GM19328 (cell line): ENCODE measurements at regions not wholly inside any gene's neighbourhood (a gene's known extent, or its start where the extent isn't known, plus 50 kb on each side); places are given as distances from the start of the nearest gene placed in this dataset.

Source experiments
- ATAC-seq: cut with Tn5 transposase; IDR thresholded peaks from one replicate; pipeline ENCODE4 v1.9.1; 2021; ENCODE audit warnings: mild to moderate bottlenecking, moderate library complexity; ENCODE audit not compliant: unreplicated experiment

DNA sequence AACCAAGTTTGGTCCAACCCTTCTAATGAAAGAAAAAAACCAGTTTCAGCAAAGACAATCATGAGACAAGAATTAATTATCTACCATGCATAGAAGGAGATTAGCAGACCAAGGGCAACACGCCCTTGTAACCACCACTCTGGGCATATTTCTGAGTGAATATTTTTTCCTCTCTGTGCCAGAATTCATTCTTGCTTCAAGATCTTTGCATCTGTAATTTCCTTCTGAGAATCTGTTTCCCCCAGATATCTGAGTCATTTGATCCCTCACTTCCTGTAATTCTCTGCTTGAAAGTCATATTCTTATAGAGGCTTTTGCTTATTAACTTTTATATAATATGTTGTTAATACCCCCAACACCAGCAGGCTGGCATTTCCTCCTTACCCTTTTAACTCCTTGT lies 243.7 kb downstream of the SLC16A7 start:
- ATAC-seq, result no peak

DNA sequence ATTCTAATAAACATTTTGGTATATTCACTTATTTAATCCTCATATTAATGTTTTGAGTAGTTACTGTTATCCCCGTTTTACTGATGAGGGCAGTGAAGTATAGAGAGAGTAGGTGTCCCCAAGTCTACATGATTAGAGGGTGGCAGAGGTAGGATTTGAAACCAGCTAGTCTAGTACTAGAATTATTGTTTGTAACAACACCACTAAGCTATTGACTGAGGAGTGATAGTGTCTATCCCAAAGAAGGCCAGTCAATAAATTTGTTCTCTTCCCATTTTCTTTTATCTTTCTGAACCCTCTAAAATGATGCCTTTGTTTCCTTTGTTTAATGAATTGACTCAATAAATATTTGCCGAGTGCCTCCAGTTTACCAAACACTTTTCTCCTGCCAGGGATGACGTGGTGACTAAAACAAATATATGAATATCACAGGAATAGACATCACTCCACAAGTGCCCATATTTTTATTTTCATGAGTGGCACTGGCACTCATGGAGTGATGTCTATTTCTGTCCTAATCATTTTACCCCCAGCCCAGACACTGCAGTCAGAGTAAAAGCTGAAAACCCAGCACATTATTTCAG lies 247.5 kb downstream of the SLC16A7 start:
- no peak for ATAC-seq

DNA sequence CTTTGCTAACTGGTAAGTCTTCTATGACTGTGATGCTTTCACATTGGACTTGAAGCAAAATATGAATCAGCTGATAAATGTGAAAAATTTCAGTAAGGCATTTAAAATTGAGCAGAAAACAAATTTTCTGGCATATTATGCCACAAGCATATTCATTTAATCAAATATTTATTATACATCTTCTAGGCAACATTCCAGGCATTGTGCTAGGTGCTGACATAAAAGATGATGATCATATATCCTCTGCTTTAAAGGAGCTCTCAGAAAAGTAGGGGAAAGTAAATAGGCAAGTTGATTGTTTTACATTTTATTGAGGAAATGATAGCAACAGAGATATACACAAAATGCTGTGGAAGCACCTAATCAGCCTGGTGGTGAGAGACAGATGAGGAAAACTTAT lies 248.9 kb downstream of the SLC16A7 start:
- no peak for ATAC-seq

DNA sequence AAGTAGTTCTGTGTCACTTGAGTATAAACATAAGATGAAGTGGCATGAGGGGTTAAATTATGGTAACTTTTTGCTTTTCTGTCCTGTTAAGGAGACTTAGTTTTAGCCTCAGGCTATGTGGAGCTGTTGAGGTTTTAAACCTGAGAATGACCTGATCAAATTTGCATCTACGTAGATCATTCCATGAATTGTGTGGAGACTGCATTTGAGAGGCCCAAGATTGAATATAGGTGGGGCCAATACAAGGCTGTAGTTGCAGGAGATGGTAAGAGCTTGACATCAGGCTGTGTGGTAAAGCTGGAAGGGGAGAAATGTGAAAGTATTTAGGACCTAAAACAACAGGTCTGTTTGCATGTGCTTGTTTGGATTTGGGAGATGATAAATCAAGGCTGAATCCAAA lies 249.5 kb downstream of the SLC16A7 start:
- no peak for ATAC-seq

DNA sequence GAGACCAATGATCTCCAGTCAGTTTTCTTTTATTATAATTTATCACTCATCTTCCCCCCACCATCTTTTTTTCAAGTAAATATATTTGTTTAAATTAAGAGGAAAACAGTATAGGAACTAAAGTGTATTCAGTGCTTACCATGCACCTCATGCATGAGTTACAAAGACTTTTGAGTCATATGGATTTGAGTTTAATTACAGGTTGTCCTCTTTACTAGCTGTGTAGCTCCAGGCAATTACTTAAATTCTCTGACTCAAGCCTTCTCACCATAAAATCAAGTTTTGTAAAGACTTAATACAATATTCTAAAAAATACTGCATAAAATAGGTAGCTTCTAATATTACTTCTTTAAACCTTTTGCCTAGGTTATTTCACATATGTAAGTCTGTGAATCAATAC lies 251.3 kb downstream of the SLC16A7 start:
- no peak for ATAC-seq

DNA sequence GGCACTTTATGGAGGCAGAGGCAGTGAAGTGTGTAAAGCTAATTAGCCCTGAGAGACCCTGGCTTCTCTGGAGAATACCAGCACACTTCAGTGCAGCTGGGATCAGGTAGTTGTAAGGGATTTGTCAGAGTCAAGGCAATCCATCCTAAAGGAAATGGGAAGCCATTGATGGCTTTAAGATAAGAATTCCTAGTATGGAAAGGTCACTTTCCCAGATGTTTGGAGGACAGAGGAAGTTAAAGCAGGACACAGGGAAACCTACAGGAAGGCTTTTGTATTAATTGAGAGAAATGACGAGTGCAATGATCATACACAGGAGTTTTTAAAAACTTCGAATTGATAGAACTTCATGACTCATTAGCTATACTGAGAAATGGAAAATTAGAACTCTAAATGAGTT lies 254.4 kb downstream of the SLC16A7 start:
- no peak for ATAC-seq

DNA sequence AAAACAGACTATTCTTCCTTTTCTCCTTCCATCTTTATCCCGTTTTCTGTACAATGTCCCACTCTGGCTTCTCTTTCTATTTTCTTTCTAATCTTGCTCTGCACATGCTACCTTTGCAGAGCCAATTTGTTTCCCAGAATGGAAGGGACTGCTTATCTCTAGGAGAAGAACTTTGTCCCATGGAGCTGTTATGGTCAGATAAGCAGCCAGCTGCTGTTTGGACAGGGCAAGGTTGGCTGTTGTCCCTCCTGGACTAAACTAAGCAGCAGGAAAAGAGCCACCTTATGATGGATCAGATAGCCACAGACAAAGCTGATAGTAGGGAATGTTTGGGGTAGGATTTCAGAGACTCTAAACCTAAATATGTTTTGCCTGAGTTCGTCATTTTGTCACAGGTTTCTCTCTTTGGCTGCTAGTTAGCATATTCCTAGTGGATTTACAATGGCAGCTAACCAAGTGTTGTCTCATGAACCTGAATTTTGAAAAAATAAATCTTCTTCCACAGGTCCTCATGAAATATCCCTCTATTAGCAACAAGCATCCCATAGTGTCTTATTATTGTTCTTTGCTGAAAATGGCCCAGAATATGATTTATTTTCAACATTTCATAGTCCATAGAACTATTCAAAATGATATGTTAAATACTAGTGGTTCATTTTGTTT lies 262.8 kb downstream of the SLC16A7 start:
- ATAC-seq, result no peak

DNA sequence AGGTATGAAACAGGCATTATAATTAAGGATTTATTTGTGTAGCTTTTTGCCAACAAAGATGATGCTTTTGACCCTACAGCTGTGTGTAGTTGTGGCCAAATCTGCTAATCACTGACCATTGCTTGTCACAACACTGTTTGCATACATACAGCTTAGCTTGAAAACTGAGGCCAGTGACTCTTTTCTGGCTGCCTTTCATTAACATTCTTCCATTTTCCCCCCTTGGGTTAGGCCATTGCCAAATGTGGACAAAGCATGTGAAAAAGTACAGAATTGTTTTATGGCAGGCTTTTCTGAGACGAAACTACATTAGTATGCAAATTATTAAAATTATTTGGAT lies 263.3 kb downstream of the SLC16A7 start:
- ATAC-seq, result no peak

DNA sequence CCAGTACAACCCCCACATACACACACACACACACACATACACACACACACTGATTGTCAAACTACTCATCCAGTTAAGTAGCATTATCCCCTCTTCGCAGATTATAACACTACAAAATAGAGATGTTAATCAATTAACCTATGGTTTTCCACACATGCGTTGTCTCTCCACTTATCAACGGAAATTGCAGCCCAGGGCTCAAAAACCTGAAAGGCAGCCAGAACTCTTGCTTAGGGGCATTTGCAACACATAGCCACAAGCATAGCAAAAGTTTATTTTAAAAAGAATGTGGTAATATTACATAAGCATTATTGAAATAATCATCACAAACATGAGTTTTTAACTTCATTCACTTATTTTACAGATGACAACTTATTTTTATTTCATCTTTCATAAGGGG lies 265.8 kb downstream of the SLC16A7 start:
- no peak for ATAC-seq

DNA sequence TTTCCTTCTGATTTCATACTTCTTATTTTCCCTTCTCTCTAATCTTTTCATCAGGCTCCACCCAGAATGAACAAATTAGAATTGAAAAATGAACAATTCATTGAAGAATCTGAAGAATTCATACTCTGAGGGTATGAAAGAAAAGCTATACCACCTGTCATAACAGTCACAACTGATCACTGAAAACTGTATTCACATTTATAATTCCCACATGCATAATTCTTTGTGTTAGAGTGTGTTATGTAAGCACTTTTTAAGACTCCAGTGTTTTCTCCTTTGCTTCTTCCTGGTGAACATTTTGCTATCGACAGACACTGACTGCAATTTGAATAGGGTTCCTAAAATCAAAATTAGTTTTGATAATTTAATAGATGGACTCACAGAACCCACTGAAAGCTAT lies 271.2 kb downstream of the SLC16A7 start:
- ATAC-seq, result no peak

DNA sequence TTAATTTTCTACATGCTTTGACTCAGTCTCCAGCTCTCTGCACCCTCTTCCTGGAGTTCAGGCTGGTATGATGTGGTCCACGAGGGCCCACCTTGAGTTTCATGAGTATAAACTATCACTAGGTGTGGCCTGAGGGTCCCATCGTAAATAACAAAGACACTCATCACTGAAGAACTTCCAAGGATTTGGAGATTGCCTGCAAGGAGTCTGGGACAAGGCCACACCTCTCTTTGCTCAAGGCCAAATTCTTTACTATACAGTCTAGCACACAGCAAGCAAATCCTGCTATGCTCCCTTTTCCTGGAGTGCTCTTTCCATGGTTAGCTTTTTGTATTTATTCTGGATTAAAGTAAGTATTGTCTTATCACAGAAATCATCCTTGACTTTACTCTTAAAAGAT lies 271.9 kb downstream of the SLC16A7 start:
- no peak for ATAC-seq

DNA sequence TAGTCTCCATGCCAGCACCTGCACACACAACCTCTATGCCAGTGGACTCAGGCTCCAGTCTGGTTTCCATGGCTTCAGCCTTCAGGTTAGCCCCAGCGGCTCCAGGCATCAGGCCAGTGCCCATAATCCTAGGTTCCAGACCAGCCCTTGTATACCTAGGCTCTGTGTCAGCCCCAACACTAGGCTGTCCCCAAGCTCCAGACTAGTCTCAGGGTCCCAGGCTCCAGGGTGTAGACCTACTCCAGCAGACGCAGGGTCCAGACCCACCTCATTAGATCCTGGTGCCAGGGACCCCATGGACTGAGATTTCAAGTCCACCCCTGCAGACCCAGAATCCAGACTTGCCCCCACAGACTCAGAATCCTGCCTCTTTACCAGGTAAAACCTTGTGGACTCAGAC lies 275.9 kb downstream of the SLC16A7 start:
- ATAC-seq, result no peak

DNA sequence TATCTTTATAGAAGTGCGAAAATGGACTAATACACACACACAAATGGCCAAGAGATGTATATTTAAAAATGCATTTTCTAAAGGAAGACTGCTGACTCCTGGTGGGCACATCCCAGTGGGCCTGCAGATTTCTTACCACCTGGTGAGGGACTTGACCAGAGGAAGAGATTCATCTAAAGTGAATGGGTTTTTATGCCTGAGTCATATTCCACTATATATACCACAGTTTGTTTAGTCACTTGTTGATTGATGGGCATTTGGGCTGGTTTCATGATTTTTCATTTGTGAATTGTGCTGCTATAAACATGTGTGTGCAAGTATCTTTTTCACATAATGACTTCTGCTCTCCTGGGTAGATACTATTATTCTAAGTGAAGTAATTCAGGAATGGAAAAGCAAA lies 277.3 kb downstream of the SLC16A7 start:
- no peak for ATAC-seq

DNA sequence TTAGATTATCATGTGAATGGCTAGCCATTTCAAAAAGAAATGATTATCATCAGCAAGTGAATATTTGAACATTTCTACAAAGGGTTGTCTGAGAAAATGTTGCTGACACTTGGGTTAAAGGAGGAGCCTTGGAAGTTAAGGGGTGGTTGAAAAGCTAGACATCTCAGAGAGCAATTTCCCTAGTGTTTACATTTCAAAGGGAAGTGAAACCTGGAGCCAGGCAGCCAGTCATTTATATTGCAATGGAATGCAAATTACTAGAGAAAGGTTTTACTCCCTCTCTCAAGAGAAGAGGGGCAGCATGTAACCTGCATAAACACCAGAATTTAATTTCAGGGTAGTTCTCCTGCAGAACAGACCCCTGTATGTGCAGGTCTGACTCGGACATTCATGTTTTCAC lies 279.0 kb downstream of the SLC16A7 start:
- no peak for ATAC-seq

DNA sequence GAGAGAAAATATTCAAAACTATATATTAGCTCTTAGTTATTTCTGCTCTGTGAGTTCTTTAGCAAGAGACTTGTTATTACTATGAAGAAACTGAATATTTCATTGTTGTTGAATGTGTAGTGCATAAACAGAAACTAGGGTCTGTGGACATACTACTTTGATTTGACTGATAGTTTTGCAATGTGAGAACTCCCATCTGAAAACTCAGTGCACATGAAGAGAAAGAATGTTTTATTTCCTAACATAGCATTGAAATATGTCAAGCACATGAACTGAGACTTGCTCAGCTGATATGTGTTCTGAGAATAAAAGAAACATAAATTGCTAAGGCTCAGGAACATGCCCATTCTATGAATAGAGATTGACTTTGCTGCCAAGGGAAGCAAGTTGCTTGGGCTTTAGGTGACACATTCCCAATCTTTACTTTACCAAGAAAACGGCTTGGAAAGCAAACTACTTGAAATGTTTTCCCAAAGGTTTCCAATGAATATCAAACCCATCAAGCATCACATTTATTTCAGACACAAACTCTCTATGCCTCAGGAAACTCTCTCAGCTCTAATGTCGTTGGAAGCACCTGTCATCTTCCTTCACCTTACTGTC lies 290.4 kb downstream of the SLC16A7 start:
- ATAC-seq, result no peak

DNA sequence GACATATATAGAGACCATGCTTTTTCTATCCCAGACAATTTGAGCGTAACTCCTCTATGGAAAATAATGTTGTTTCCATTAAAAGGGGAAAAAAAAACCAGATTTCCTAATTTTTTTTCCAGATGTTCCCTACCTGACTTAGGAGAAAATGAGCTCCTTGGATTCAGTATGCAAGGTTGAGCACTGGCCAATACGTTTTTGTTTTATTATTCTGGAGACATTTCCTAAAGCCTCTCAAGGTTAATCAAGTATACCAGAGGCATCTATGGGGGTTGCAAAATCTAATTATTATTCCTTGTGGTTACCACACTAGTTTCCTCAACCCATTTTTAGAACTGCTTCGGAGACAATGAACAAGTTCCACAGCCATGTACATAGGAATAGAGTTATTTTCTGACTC lies 291.3 kb downstream of the SLC16A7 start:
- no peak for ATAC-seq

DNA sequence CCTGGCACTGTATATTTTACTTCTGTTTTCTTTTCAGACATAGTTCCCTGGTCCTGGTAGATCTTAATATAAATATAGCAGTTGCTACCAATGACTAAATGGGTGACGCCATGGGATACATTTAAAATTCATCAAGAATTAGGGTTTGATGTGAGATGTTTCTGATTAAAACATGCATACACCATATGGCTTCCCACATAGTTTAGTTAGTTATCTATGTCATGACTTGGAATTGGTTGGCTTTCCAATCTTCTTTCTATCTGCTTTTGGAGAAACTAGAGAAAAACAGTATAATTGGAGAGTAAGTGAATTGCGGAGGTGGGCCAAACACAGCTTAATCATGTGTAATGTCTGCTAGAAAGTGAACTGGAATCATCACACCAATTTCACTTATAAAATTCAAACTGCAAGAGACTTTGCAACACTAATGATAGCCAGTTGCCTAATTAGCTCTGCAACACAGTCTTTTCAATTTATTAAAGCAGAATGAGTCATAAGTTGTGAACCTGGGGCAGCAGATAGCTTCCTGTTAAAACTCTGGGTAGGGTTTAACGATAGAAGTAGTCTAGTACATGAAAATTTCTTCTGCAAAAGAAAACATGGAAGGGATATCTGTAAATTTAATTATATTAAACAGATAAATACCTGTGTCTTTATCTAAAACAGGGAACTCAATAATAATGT lies 295.2 kb downstream of the SLC16A7 start:
- no peak for ATAC-seq

DNA sequence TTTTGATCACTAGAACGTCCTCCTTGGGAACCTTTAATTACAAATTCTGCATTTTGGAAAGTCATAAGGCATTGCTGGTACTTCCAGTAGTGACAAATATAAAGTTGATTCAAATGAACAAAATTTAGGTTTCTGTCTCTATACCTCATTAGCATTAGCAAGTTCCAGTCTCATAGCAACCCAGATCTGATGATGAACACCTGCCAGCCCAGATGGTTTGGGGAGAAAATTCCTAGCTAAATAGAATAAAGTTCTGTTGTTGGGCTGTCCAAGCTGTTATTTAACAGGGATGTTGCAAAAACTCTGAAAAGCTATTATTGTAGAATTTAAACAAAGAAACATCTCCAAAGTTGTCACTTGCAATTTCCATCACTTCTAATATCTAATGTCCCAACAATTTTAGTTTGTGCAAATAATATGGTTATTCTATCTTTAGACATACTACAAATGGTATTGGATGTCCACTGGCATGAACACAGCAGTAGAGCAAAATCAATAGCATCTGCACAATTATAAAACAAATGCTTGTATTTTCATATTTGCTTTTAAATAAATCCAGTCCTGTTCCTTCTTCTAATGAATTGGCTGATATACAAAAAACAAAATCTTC lies 299.4 kb downstream of the SLC16A7 start:
- no peak for ATAC-seq

DNA sequence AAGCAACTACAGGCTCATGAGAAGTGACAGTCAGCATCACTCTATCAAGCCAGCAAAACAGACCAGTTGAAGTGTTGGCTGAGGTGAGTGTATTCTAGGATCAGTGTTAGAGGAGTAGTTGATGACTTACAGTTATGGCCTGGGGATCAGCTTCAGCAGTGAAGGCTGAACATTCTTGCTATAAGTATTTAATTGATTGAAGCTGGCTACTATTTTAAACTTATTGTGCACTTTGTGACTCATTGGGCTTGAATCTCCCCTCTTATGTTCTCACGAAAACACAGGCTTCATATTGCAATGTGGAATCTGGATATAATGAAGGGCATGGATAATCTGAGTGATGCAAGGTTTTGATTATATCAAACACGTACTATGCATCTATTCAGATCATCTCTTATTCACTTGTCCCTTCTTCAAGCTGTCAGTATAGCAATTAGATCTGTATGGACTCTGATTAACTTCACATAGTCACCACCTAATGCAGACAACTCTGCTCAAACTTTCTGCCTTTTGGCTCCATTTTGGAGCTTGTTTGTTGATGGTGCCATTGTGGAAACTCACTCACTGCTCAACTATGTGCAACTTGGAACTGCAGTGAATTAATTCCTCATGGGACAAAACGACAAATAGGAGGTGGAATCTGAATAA lies 309.2 kb downstream of the SLC16A7 start:
- no peak for ATAC-seq

DNA sequence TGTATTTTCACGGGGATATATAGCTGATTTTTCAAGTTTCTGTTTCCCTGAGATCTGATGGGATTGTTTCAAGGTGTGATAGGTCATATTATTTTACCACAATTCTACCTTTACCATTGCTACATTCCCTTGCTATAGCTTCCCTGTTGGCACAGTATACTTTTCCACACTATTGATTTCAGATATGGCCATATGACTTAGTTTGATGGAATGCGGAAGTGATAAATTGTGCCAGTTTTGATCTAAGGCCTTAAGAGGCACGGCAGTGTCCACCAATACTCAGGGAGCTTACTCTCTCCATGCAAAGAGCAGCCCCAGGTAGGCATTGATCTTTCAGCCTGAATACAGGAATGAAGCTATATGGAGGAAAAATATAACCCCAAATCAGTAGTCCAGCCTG lies 315.7 kb downstream of the SLC16A7 start:
- no peak for ATAC-seq

DNA sequence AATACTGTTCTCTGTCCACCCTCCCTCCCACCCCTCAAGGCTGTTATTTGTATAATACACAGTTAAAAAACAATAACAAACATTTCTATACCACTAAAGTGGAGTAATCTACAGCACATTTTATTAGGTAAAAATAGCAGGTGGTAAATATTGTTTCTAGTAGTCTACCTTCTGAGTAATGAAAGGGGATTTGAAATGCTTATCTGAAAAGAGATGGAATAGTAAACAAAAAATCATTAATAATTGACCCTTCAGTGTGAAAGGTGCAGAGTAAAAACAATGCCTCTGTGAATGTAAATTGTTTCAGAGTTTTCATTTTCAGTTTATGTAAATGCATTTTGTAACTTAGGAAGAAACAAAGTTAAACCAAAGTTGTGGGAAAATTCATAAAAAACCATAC lies 321.2 kb downstream of the SLC16A7 start:
- no peak for ATAC-seq
